Endothelial cell (in vitro differentiated cells): ENCODE measurements at regions not wholly inside any gene's neighbourhood (a gene's known extent, or its start where the extent isn't known, plus 50 kb on each side); places are given as distances from the start of the nearest gene placed in this dataset.

Experiments used
- DNase-seq: peaks from one replicate; pipeline ENCODE4 v3.0.0; 2021; ENCODE audit warnings: low spot score
- H3K27ac Mint-ChIP-seq: one replicate; pipeline ENCODE4 v1.8.0; 2021; ENCODE audit warnings: mixed read lengths, inconsistent platforms; ENCODE audit not compliant: unreplicated experiment
- H3K27me3 Mint-ChIP-seq: one replicate; pipeline ENCODE4 v1.8.0; 2021; ENCODE audit warnings: mild to moderate bottlenecking, moderate library complexity, mixed read lengths, inconsistent platforms; ENCODE audit not compliant: unreplicated experiment
- H3K36me3 Mint-ChIP-seq: one replicate; pipeline ENCODE4 v1.8.0; 2021; ENCODE audit warnings: mild to moderate bottlenecking, low read depth, mixed read lengths, inconsistent platforms; ENCODE audit not compliant: unreplicated experiment
- H3K4me1 Mint-ChIP-seq: one replicate; pipeline ENCODE4 v1.8.0; 2021; ENCODE audit warnings: mild to moderate bottlenecking, mixed read lengths, inconsistent platforms; ENCODE audit not compliant: unreplicated experiment
- H3K4me3 Mint-ChIP-seq: one replicate; pipeline ENCODE4 v1.8.0; 2021; ENCODE audit warnings: mild to moderate bottlenecking, mixed read lengths, inconsistent platforms; ENCODE audit not compliant: unreplicated experiment
- H3K9me3 Mint-ChIP-seq: one replicate; pipeline ENCODE4 v1.8.0; 2021; ENCODE audit warnings: mixed read lengths, inconsistent platforms; ENCODE audit not compliant: unreplicated experiment
- TF ChIP-seq, protein P1 (sequence below): fragments of 200-600 bp; sonication (generic); IDR thresholded peaks from one replicate; pipeline ENCODE4 v1.5.0; 2021; ENCODE audit warnings: antibody characterized with exemption; ENCODE audit not compliant: unreplicated experiment

DNA sequence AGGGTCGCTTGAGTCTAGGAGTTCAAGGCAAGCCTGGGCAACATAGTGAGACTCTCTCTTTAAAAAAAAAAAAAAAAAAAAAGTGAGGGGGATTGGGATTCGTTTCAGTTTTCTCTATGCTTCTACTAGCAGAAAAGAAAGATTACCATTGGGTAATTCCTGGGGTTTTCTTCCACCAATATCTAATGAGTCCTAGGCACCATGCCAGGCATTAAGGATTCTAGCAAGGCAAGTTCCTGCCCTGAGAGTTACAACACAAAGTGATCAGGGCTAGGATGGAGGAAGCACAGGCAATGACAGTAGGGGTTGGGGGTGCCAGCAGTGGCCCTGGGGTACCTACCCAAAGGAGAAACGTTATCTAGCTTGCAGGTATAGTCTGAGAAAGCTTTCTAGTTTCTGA is 90.8 kb downstream of the PCDH1 start:
- TF ChIP-seq, protein P1, sequence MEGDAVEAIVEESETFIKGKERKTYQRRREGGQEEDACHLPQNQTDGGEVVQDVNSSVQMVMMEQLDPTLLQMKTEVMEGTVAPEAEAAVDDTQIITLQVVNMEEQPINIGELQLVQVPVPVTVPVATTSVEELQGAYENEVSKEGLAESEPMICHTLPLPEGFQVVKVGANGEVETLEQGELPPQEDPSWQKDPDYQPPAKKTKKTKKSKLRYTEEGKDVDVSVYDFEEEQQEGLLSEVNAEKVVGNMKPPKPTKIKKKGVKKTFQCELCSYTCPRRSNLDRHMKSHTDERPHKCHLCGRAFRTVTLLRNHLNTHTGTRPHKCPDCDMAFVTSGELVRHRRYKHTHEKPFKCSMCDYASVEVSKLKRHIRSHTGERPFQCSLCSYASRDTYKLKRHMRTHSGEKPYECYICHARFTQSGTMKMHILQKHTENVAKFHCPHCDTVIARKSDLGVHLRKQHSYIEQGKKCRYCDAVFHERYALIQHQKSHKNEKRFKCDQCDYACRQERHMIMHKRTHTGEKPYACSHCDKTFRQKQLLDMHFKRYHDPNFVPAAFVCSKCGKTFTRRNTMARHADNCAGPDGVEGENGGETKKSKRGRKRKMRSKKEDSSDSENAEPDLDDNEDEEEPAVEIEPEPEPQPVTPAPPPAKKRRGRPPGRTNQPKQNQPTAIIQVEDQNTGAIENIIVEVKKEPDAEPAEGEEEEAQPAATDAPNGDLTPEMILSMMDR = no peak
- no peak overlapping the region for H3K27ac Mint-ChIP-seq
- H3K9me3 Mint-ChIP-seq = no peaks in the 10 kb centered on the region
- H3K27me3 Mint-ChIP-seq = peaks cover 5% of the 10 kb centered on the region
- H3K4me1 Mint-ChIP-seq = peaks cover 24% of the 10 kb centered on the region
- no peak for DNase-seq
- no peaks in the 10 kb centered on the region for H3K36me3 Mint-ChIP-seq
- H3K4me3 Mint-ChIP-seq = no peak overlapping the region

DNA sequence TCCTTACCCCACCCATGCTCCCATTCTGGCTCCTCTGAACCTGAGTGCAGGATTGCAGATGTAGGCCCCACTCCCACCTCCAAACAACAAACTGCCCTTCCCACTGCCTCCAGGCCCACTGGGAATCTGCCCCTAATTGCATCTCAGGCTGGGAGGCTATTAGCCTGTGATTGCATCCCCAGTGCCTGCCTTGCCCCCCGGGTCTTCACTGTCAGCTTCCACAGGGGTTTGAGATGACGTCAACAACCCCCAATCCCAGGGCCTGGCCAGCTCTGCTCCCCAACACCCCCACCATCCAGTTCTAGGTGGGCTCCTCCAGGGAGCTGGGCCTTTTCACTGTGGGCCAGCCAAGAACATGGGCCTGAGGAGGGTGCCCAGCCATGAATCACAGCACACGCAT is 91.5 kb downstream of the PCDH1 start:
- Mint-ChIP-seq H3K27me3 (peaks cover 5% of the 10 kb centered on the region), H3K9me3 (no peaks in the 10 kb centered on the region), H3K36me3 (no peaks in the 10 kb centered on the region), H3K4me1 (peaks cover 19% of the 10 kb centered on the region), H3K4me3 (no peak overlapping the region), H3K27ac (no peak overlapping the region)
- no peak for DNase-seq
- TF ChIP-seq, protein P1 = no peak

DNA sequence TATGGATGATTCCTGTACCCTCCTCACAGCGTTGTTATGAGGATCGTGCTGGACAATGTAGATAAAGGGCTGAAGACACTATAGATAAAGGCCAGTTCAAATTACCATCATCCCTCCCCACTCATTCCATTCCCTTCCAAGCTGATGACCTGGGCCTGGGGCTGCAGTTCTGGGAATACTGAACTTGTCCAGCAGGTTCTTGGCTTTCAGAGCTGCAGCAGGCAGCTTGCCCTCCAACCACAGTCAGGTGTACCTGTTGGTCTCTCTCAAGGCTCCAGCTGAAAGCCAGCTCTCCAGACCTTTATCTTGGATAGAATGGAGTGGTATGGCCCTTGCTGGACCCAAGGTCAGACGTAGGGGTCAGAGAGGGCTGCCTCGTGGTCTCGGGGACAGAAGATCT is 92.5 kb downstream of the PCDH1 start:
- no peaks in the 10 kb centered on the region for H3K36me3 Mint-ChIP-seq
- H3K27ac Mint-ChIP-seq = no peak overlapping the region
- H3K4me3 Mint-ChIP-seq = no peak overlapping the region
- TF ChIP-seq, protein P1 = no peak
- peaks cover 5% of the 10 kb centered on the region for H3K27me3 Mint-ChIP-seq
- no peaks in the 10 kb centered on the region for H3K9me3 Mint-ChIP-seq
- DNase-seq = no peak
- peaks cover 16% of the 10 kb centered on the region for H3K4me1 Mint-ChIP-seq

DNA sequence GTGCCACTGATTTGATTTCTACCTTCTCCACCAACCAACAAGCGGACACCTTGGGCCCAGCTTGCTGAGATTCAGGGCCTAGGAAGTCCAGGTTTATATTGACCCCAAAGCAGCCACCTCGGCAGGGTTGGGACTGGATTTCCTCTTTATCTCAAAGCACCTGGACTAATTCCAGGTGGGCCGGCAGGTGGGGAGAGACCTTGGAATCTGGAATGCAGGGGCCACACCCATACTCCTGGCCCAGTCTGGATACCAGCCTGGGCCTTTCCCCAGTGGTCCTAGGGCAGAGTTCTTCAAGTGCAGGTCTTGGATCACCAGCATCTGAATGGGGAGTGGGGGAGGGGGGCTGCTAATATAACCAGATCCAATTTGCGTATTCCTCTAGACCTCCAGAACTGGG is 93.1 kb downstream of the PCDH1 start:
- TF ChIP-seq, protein P1 = no peak
- Mint-ChIP-seq H3K27ac (no peak overlapping the region), H3K9me3 (no peaks in the 10 kb centered on the region), H3K4me3 (no peak overlapping the region), H3K4me1 (peaks cover 16% of the 10 kb centered on the region), H3K36me3 (no peaks in the 10 kb centered on the region), H3K27me3 (peaks cover 5% of the 10 kb centered on the region)
- DNase-seq = no peak

DNA sequence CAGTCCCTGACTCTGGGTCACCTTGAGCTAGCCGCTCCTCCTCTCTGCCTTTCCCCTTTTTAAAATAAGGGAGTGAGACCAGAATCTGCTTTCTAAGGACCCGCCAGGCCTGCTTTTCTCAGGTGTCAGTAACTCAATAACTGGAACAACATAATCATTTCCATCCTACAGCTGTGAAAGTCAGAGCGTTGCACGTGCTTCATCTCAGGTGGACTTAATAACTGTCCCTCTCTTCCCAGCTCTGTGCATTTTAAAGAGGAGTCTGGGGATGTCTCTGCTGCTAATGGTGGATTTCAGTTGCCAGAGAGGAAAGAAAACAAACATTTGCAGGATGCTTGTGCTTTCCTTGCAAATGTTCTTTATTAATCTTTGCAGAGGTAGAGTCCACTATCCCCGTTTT is 93.7 kb downstream of the PCDH1 start:
- no peak overlapping the region for H3K27ac Mint-ChIP-seq
- peaks cover 19% of the 10 kb centered on the region for H3K4me1 Mint-ChIP-seq
- H3K9me3 Mint-ChIP-seq = no peaks in the 10 kb centered on the region

More for the DNA sequence above, 93.7 kb downstream of the PCDH1 start:
- Mint-ChIP-seq H3K27me3 (peaks cover 8% of the 10 kb centered on the region), H3K4me3 (no peak overlapping the region), H3K36me3 (no peaks in the 10 kb centered on the region)
- TF ChIP-seq, protein P1 = no peak
- no peak for DNase-seq
